ENCODE measurements at regions not wholly inside any gene's neighbourhood (a gene's known extent, or its start where the extent isn't known, plus 50 kb on each side); places are given as distances from the start of the nearest gene placed in this dataset.

GRCh38 chr2:158732573-158733429 lies 62.3 kb upstream of the DAPL1 start (continued):
- no peak for TF ChIP-seq TBP (IDR thresholded peaks at IDR 0.05; ENCODE audit: low read depth, low read length)

Measured in H1 (cell line).